Astrocyte (in vitro differentiated cells and primary cell): ENCODE measurements at regions not wholly inside any gene's neighbourhood (a gene's known extent, or its start where the extent isn't known, plus 50 kb on each side); places are given as distances from the start of the nearest gene placed in this dataset.

Source experiments
- DNase-seq: peaks from one replicate; pipeline ENCODE4 v3.0.0-alpha.2; 2010; ENCODE audit warnings: low read depth
- FAIRE-seq: peaks from 2 replicates; lab custom pipeline; 2011; peaks lifted over from hg19 to GRCh38; lab: Jason Lieb, UNC
- H2AFZ ChIP-seq: 2 replicates; pipeline ENCODE4 v1.6.0; 2012; ENCODE audit warnings: low read depth, low read length, inconsistent platforms
- H3K27ac ChIP-seq: 2 replicates; pipeline ENCODE4 v1.5.1; 2011; ENCODE audit warnings: low read depth, low read length, inconsistent platforms
- H3K27me3 ChIP-seq: 2 replicates; pipeline ENCODE4 v1.6.0; 2011; ENCODE audit warnings: low read length, inconsistent platforms; ENCODE audit not compliant: insufficient read depth
- H3K36me3 ChIP-seq: 2 replicates; pipeline ENCODE4 v1.5.1; 2011; ENCODE audit warnings: low read length, inconsistent platforms; ENCODE audit not compliant: insufficient read depth
- H3K4me1 ChIP-seq: 2 replicates; pipeline ENCODE4 v1.5.1; 2011; ENCODE audit warnings: low read length, inconsistent platforms; ENCODE audit not compliant: insufficient read depth
- H3K4me2 ChIP-seq: 2 replicates; pipeline ENCODE4 v1.6.0; 2012; ENCODE audit warnings: low read length, inconsistent platforms
- H3K4me3 ChIP-seq: 2 replicates; pipeline ENCODE4 v1.5.1; 2011; ENCODE audit warnings: low read depth, mild to moderate bottlenecking, low read length, inconsistent platforms; ENCODE audit not compliant: insufficient read depth
- H3K79me2 ChIP-seq: 2 replicates; pipeline ENCODE4 v1.6.0; 2012; ENCODE audit warnings: mild to moderate bottlenecking, low read length, inconsistent platforms; ENCODE audit not compliant: insufficient read depth
- H3K9ac ChIP-seq: 2 replicates; pipeline ENCODE4 v1.6.0; 2012; ENCODE audit warnings: mild to moderate bottlenecking, low read length, inconsistent platforms
- H3K9me3 ChIP-seq: 2 replicates; pipeline ENCODE4 v1.5.1; 2012; ENCODE audit warnings: low read depth, mild to moderate bottlenecking, low read length, inconsistent platforms; ENCODE audit not compliant: insufficient read depth
- H4K20me1 ChIP-seq: 2 replicates; pipeline ENCODE4 v1.6.0; 2012; ENCODE audit warnings: low read length, inconsistent platforms; ENCODE audit not compliant: insufficient read depth
- H3K27ac Mint-ChIP-seq: one replicate; pipeline ENCODE4 v1.8.0; 2021; ENCODE audit warnings: mild to moderate bottlenecking, mixed read lengths; ENCODE audit not compliant: unreplicated experiment
- H3K27me3 Mint-ChIP-seq: one replicate; pipeline ENCODE4 v1.8.0; 2021; ENCODE audit warnings: low read depth, mixed read lengths; ENCODE audit not compliant: unreplicated experiment
- H3K36me3 Mint-ChIP-seq: one replicate; pipeline ENCODE4 v1.8.0; 2021; ENCODE audit warnings: low read depth, mixed read lengths; ENCODE audit not compliant: unreplicated experiment
- H3K4me1 Mint-ChIP-seq: one replicate; pipeline ENCODE4 v1.8.0; 2021; ENCODE audit warnings: low read depth, mixed read lengths; ENCODE audit not compliant: unreplicated experiment
- H3K4me3 Mint-ChIP-seq: one replicate; pipeline ENCODE4 v1.8.0; 2021; ENCODE audit warnings: mild to moderate bottlenecking, moderate library complexity, mixed read lengths; ENCODE audit not compliant: unreplicated experiment
- H3K9me3 Mint-ChIP-seq: one replicate; pipeline ENCODE4 v1.8.0; 2021; ENCODE audit warnings: mild to moderate bottlenecking, mixed read lengths; ENCODE audit not compliant: unreplicated experiment
- CTCF ChIP-seq: IDR thresholded peaks from 2 replicates; pipeline ENCODE4 v1.5.1; 2011; ENCODE audit warnings: low read depth, mild to moderate bottlenecking, inconsistent platforms, low read length, moderate library complexity; ENCODE audit not compliant: insufficient read depth
- EZH2 ChIP-seq: IDR thresholded peaks from 2 replicates; pipeline ENCODE4 v1.6.1; 2012; ENCODE audit warnings: mild to moderate bottlenecking, low read length, inconsistent platforms; ENCODE audit not compliant: insufficient read depth

- no peaks in the 10 kb centered on the region for H3K36me3 ChIP-seq
- Mint-ChIP-seq H3K36me3 (no peaks in the 10 kb centered on the region), H3K27me3 (no peaks in the 10 kb centered on the region), H3K4me3 (no peak overlapping the region), H3K4me1 (no peaks in the 10 kb centered on the region), H3K9me3 (peaks cover 1% of the 10 kb centered on the region), H3K27ac (no peak overlapping the region)
- no peaks in the 10 kb centered on the region for H3K27me3 ChIP-seq
- H3K79me2 ChIP-seq: no peaks in the 10 kb centered on the region
- no peak overlapping the region for H3K4me3 ChIP-seq
- FAIRE-seq: no peak
- H2AFZ ChIP-seq: no peak overlapping the region
- DNase-seq: no peak
- H3K27ac ChIP-seq: no peak overlapping the region
- H4K20me1 ChIP-seq: no peaks in the 10 kb centered on the region
- H3K9ac ChIP-seq: no peak overlapping the region
- TF ChIP-seq EZH2: no peak
- TF ChIP-seq CTCF: no peak
- no peaks in the 10 kb centered on the region for H3K9me3 ChIP-seq
- no peaks in the 10 kb centered on the region for H3K4me1 ChIP-seq
- no peak overlapping the region for H3K4me2 ChIP-seq
Observed at GRCh38 chr6:104418125-104418524, 441.6 kb downstream of the HACE1 start.

DNA sequence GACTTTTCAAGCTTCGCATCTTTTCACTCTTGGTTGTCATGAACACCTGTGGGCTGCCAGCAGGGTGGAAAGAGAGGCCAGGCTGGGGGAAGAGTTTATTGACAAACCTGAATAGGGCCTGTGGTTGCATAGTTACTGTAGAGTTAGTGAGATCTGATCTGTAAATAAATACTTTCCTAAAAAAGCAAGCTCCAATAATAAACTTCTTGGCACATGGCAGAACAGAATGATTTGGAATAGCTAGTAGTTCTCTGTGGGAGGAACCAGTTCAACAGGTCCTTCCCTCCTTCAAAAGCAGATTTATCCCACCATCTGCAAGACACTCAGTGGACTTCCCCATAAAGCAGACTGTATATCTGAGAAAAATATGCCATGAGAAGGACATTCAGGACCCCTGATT is 445.0 kb downstream of the HACE1 start:
- no peaks in the 10 kb centered on the region for H3K27me3 ChIP-seq
- H3K9ac ChIP-seq: no peak overlapping the region
- Mint-ChIP-seq H3K27me3 (no peaks in the 10 kb centered on the region), H3K27ac (no peak overlapping the region), H3K36me3 (no peaks in the 10 kb centered on the region), H3K4me3 (no peak overlapping the region), H3K4me1 (peaks cover 3% of the 10 kb centered on the region), H3K9me3 (no peaks in the 10 kb centered on the region)
- no peak overlapping the region for H3K27ac ChIP-seq
- H2AFZ ChIP-seq: no peak overlapping the region
- H4K20me1 ChIP-seq: no peaks in the 10 kb centered on the region
- TF ChIP-seq EZH2 (no peak), CTCF (no peak)
- no peak overlapping the region for H3K4me3 ChIP-seq
- FAIRE-seq (no peak), DNase-seq (no peak)
- H3K36me3 ChIP-seq: no peaks in the 10 kb centered on the region
- H3K4me2 ChIP-seq: no peak overlapping the region
- H3K79me2 ChIP-seq: no peaks in the 10 kb centered on the region
- no peaks in the 10 kb centered on the region for H3K4me1 ChIP-seq
- no peaks in the 10 kb centered on the region for H3K9me3 ChIP-seq

GRCh38 chr6:104413767-104414166 is 446.0 kb downstream of the HACE1 start:
- Mint-ChIP-seq H3K9me3 (no peaks in the 10 kb centered on the region), H3K4me3 (no peak overlapping the region), H3K4me1 (peaks cover 3% of the 10 kb centered on the region), H3K27ac (no peak overlapping the region), H3K36me3 (no peaks in the 10 kb centered on the region), H3K27me3 (no peaks in the 10 kb centered on the region)
- Histone ChIP-seq H3K4me1 (no peaks in the 10 kb centered on the region), H3K79me2 (no peaks in the 10 kb centered on the region), H3K27me3 (no peaks in the 10 kb centered on the region), H3K9ac (no peak overlapping the region), H2AFZ (no peak overlapping the region), H3K9me3 (no peaks in the 10 kb centered on the region), H3K27ac (no peak overlapping the region), H3K4me3 (no peak overlapping the region), H4K20me1 (no peaks in the 10 kb centered on the region), H3K36me3 (no peaks in the 10 kb centered on the region), H3K4me2 (no peak overlapping the region)
- TF ChIP-seq CTCF: no peak
- no peak for TF ChIP-seq EZH2
- FAIRE-seq: no peak
- no peak for DNase-seq
